GM10248 (cell line): ENCODE measurements at regions not wholly inside any gene's neighbourhood (a gene's known extent, or its start where the extent isn't known, plus 50 kb on each side); places are given as distances from the start of the nearest gene placed in this dataset.
"Not testable (repeated sequence)": the region's sequence is repeated elsewhere in the genome, so short reads cannot be mapped to it uniquely, and the experiment has no call there.

Experiments
- CTCF ChIA-PET: fragments of 300-600 bp; sonication (Branson Sonifier 250); formaldehyde crosslinking; extraction: SDS; loops from one replicate; lab custom pipeline; 2021; ENCODE audit warnings: antibody characterized with exemption; lab: Yijun Ruan, JAX
- POLR2A ChIA-PET: fragments of 350-650 bp; sonication (Branson Sonifier 250); formaldehyde crosslinking; extraction: SDS; loops from one replicate; lab custom pipeline; 2020; ENCODE audit warnings: antibody characterized with exemption; lab: Yijun Ruan, JAX
- DNase-seq: peaks from one replicate; pipeline ENCODE4 v3.0.0; 2012; ENCODE audit errors: extremely low spot score
- CTCF ChIP-seq: IDR thresholded peaks from 2 replicates; pipeline ENCODE4 v1.5.1; 2012; ENCODE audit warnings: mild to moderate bottlenecking, low read depth; ENCODE audit errors: extremely low read depth, missing control alignments, control extremely low read depth

- ChIA-PET POLR2A (no interaction called here), CTCF (no interaction called here)
- no peak for DNase-seq
- TF ChIP-seq CTCF: no peak
Measured at GRCh38 chr2:209269024-209269423, 154.8 kb upstream of the MAP2 start.

GRCh38 chr2:209276000-209276399, 147.8 kb upstream of the MAP2 start:
- DNase-seq: no peak
- CTCF ChIA-PET: interaction anchor here (1.3 kb wide), 1 partner anchor 16 kb away, joined by 3 read pairs; no protein-coding TSS in a partner anchor
- TF ChIP-seq CTCF: no peak
- POLR2A ChIA-PET: no interaction called here

GRCh38 chr2:209277444-209277843, 146.4 kb upstream of the MAP2 start:
- POLR2A ChIA-PET: no interaction called here
- CTCF ChIA-PET: no interaction called here
- TF ChIP-seq CTCF: no peak

GRCh38 chr2:209298601-209299000, 125.2 kb upstream of the MAP2 start:
- ChIA-PET CTCF (interaction anchor here (0.9 kb wide), 1 partner anchor 24 kb away, joined by 3 read pairs; no protein-coding TSS in a partner anchor), POLR2A (no interaction called here)
- TF ChIP-seq CTCF: no peak
- no peak for DNase-seq

More at GRCh38 chr2:209277444-209277843, 146.4 kb upstream of the MAP2 start:
- DNase-seq: no peak

- DNase-seq, CTCF ChIA-PET, POLR2A ChIA-PET: not testable (repeated sequence)
Measured at GRCh38 chr2:209299478-209299877, 124.4 kb upstream of the MAP2 start.

- DNase-seq, POLR2A ChIA-PET, CTCF ChIA-PET: not testable (repeated sequence)
Measured at GRCh38 chr2:209300766-209301165, 123.1 kb upstream of the MAP2 start.

GRCh38 chr2:209305026-209305425, 118.8 kb upstream of the MAP2 start:
- POLR2A ChIA-PET: no interaction called here
- DNase-seq: no peak
- no peak for TF ChIP-seq CTCF
- CTCF ChIA-PET: interaction anchor here (0.6 to 2.9 kb wide), 3 partner anchors 19 to 30 kb away, joined by 3 to 8 read pairs (median 4); no protein-coding TSS in a partner anchor

- ChIA-PET CTCF (interaction anchor here (1.2 to 2.9 kb wide), 2 partner anchors 28 to 29 kb away, joined by 4 to 8 read pairs; no protein-coding TSS in a partner anchor), POLR2A (no interaction called here)
- DNase-seq: no peak
- no peak for TF ChIP-seq CTCF
Measured at GRCh38 chr2:209305746-209306196, 118.1 kb upstream of the MAP2 start.
